ENCODE measurements at regions not wholly inside any gene's neighbourhood (a gene's known extent, or its start where the extent isn't known, plus 50 kb on each side); places are given as distances from the start of the nearest gene placed in this dataset.

DNA sequence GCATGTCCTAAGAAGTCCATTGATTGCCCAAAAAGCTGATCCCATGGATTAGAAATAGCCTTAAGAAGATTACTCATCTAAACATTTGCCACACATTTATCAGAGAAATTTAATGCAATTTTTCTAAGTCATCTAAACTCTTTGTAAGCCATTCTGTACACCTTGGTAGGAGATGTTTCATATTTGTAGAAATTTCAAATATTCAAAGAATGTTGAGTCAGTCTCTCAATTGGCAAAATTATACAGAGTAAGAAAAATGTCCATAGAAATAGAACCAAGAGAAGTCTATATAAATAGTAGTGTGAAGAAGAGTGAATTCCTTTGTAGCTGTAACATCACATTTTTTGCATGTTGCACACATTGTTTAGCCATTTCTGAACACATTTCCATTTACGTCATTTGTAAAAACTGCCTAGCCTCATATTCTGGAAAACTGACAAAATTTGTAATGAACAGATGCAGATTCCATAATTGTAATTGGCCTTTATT, 128.6 kb downstream of the MSTN start:
- TF ChIP-seq, protein P1, sequence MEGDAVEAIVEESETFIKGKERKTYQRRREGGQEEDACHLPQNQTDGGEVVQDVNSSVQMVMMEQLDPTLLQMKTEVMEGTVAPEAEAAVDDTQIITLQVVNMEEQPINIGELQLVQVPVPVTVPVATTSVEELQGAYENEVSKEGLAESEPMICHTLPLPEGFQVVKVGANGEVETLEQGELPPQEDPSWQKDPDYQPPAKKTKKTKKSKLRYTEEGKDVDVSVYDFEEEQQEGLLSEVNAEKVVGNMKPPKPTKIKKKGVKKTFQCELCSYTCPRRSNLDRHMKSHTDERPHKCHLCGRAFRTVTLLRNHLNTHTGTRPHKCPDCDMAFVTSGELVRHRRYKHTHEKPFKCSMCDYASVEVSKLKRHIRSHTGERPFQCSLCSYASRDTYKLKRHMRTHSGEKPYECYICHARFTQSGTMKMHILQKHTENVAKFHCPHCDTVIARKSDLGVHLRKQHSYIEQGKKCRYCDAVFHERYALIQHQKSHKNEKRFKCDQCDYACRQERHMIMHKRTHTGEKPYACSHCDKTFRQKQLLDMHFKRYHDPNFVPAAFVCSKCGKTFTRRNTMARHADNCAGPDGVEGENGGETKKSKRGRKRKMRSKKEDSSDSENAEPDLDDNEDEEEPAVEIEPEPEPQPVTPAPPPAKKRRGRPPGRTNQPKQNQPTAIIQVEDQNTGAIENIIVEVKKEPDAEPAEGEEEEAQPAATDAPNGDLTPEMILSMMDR (conservative IDR thresholded peaks at IDR 0.05; ENCODE audit: low read depth in 2 of 2): no peak
- no peak for TF ChIP-seq POLR2AphosphoS5 (IDR thresholded peaks at IDR 0.05; ENCODE audit: low read depth)
- TF ChIP-seq, protein P2, sequence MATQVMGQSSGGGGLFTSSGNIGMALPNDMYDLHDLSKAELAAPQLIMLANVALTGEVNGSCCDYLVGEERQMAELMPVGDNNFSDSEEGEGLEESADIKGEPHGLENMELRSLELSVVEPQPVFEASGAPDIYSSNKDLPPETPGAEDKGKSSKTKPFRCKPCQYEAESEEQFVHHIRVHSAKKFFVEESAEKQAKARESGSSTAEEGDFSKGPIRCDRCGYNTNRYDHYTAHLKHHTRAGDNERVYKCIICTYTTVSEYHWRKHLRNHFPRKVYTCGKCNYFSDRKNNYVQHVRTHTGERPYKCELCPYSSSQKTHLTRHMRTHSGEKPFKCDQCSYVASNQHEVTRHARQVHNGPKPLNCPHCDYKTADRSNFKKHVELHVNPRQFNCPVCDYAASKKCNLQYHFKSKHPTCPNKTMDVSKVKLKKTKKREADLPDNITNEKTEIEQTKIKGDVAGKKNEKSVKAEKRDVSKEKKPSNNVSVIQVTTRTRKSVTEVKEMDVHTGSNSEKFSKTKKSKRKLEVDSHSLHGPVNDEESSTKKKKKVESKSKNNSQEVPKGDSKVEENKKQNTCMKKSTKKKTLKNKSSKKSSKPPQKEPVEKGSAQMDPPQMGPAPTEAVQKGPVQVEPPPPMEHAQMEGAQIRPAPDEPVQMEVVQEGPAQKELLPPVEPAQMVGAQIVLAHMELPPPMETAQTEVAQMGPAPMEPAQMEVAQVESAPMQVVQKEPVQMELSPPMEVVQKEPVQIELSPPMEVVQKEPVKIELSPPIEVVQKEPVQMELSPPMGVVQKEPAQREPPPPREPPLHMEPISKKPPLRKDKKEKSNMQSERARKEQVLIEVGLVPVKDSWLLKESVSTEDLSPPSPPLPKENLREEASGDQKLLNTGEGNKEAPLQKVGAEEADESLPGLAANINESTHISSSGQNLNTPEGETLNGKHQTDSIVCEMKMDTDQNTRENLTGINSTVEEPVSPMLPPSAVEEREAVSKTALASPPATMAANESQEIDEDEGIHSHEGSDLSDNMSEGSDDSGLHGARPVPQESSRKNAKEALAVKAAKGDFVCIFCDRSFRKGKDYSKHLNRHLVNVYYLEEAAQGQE (IDR thresholded peaks at IDR 0.05; ENCODE audit: unreplicated experiment): no peak
- no peak for TF ChIP-seq EZH2phosphoT487 (IDR thresholded peaks at IDR 0.05; ENCODE audit: unreplicated experiment)
- TF ChIP-seq EZH2 (IDR thresholded peaks at IDR 0.05; ENCODE audit: low read depth, unreplicated experiment): no peak
- TF ChIP-seq CREB1 (CRISPR knock-in tag; IDR thresholded peaks at IDR 0.05; ENCODE audit: low read depth): no peak
- TF ChIP-seq, protein P3, sequence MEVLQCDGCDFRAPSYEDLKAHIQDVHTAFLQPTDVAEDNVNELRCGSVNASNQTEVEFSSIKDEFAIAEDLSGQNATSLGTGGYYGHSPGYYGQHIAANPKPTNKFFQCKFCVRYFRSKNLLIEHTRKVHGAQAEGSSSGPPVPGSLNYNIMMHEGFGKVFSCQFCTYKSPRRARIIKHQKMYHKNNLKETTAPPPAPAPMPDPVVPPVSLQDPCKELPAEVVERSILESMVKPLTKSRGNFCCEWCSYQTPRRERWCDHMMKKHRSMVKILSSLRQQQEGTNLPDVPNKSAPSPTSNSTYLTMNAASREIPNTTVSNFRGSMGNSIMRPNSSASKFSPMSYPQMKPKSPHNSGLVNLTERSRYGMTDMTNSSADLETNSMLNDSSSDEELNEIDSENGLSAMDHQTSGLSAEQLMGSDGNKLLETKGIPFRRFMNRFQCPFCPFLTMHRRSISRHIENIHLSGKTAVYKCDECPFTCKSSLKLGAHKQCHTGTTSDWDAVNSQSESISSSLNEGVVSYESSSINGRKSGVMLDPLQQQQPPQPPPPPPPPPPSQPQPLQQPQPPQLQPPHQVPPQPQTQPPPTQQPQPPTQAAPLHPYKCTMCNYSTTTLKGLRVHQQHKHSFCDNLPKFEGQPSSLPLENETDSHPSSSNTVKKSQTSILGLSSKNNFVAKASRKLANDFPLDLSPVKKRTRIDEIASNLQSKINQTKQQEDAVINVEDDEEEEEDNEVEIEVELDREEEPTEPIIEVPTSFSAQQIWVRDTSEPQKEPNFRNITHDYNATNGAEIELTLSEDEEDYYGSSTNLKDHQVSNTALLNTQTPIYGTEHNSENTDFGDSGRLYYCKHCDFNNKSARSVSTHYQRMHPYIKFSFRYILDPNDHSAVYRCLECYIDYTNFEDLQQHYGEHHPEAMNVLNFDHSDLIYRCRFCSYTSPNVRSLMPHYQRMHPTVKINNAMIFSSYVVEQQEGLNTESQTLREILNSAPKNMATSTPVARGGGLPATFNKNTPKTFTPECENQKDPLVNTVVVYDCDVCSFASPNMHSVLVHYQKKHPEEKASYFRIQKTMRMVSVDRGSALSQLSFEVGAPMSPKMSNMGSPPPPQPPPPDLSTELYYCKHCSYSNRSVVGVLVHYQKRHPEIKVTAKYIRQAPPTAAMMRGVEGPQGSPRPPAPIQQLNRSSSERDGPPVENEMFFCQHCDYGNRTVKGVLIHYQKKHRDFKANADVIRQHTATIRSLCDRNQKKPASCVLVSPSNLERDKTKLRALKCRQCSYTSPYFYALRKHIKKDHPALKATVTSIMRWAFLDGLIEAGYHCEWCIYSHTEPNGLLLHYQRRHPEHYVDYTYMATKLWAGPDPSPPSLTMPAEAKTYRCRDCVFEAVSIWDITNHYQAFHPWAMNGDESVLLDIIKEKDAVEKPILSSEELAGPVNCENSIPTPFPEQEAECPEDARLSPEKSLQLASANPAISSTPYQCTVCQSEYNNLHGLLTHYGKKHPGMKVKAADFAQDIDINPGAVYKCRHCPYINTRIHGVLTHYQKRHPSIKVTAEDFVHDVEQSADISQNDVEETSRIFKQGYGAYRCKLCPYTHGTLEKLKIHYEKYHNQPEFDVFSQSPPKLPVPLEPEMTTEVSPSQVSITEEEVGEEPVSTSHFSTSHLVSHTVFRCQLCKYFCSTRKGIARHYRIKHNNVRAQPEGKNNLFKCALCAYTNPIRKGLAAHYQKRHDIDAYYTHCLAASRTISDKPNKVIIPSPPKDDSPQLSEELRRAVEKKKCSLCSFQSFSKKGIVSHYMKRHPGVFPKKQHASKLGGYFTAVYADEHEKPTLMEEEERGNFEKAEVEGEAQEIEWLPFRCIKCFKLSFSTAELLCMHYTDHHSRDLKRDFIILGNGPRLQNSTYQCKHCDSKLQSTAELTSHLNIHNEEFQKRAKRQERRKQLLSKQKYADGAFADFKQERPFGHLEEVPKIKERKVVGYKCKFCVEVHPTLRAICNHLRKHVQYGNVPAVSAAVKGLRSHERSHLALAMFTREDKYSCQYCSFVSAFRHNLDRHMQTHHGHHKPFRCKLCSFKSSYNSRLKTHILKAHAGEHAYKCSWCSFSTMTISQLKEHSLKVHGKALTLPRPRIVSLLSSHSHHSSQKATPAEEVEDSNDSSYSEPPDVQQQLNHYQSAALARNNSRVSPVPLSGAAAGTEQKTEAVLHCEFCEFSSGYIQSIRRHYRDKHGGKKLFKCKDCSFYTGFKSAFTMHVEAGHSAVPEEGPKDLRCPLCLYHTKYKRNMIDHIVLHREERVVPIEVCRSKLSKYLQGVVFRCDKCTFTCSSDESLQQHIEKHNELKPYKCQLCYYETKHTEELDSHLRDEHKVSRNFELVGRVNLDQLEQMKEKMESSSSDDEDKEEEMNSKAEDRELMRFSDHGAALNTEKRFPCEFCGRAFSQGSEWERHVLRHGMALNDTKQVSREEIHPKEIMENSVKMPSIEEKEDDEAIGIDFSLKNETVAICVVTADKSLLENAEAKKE (CRISPR knock-in tag; IDR thresholded peaks at IDR 0.05): no peak
- TF ChIP-seq JUNB (IDR thresholded peaks at IDR 0.05; ENCODE audit: unreplicated experiment): no peak
